GM12878 (cell line): ENCODE measurements at regions not wholly inside any gene's neighbourhood (a gene's known extent, or its start where the extent isn't known, plus 50 kb on each side); places are given as distances from the start of the nearest gene placed in this dataset.

Experiments used
- ATF2 ChIP-seq: IDR thresholded peaks from 2 replicates; pipeline ENCODE4 v1.6.1; 2012; ENCODE audit warnings: low read length, inconsistent platforms
- CTCF ChIP-seq, 3 experiments: IDR thresholded peaks in 2 of 3; conservative IDR thresholded peaks in 1 of 3; 2 replicates each; pipeline ENCODE4 v1.5.1; 2011; ENCODE audit warnings: low read depth in 3 of 3, low read length in 3 of 3, mild to moderate bottlenecking in 3 of 3, control low read depth in 2 of 3, moderate library complexity in 2 of 3, inconsistent platforms in 1 of 3, mixed read lengths in 1 of 3; ENCODE audit not compliant: control insufficient read depth in 2 of 3, insufficient read depth in 1 of 3; ENCODE audit errors: extremely low read depth in 1 of 3
- ESRRA ChIP-seq: IDR thresholded peaks from 2 replicates; pipeline ENCODE4 v1.6.1; 2012; ENCODE audit warnings: mild to moderate bottlenecking, low read length, improper control_type of control experiment
- ETV6 ChIP-seq, 2 experiments: fragments of 450-650 bp in 1 of 2; IDR thresholded peaks in 1 of 2; conservative IDR thresholded peaks in 1 of 2; 2 replicates each; pipeline ENCODE4 v1.6.1; 2014; ENCODE audit warnings: antibody characterized with exemption in 1 of 2, borderline replicate concordance in 1 of 2, low read depth in 1 of 2, mild to moderate bottlenecking in 1 of 2, moderate library complexity in 1 of 2
- FOS ChIP-seq: IDR thresholded peaks from 3 replicates; pipeline ENCODE4 v1.6.1; 2011; ENCODE audit warnings: borderline replicate concordance; ENCODE audit not compliant: insufficient read length; ENCODE audit errors: extremely low read depth
- FOXM1 ChIP-seq: IDR thresholded peaks from 2 replicates; pipeline ENCODE4 v1.6.1; 2012; ENCODE audit warnings: low read depth, mild to moderate bottlenecking, inconsistent platforms, low read length, moderate library complexity
- MEF2A ChIP-seq: IDR thresholded peaks from 2 replicates; pipeline ENCODE4 v1.6.1; 2011; ENCODE audit warnings: low read depth, mild to moderate bottlenecking, low read length, moderate library complexity; ENCODE audit not compliant: insufficient read depth
- NRF1 ChIP-seq: conservative IDR thresholded peaks from 2 replicates; pipeline ENCODE4 v1.6.1; 2011; ENCODE audit warnings: mild to moderate bottlenecking, low read depth, low read length, improper control_type of control experiment

- no peak for TF ChIP-seq CTCF (IDR thresholded peaks at IDR 0.05 in 2 of 3, conservative IDR thresholded peaks at IDR 0.05 in 1 of 3; ENCODE audit: control insufficient read depth in 2 of 3, extremely low read depth in 1 of 3, insufficient read depth in 1 of 3, low read depth in 3 of 3, low read length in 3 of 3)
- no peak for TF ChIP-seq ATF2
- no peak for TF ChIP-seq NRF1
- no peak for TF ChIP-seq FOS
- TF ChIP-seq MEF2A, result no peak
- no peak for TF ChIP-seq ETV6 (conservative IDR thresholded peaks at IDR 0.05 in 1 of 2, IDR thresholded peaks at IDR 0.05 in 1 of 2; ENCODE audit: borderline replicate concordance in 1 of 2, low read depth in 1 of 2)
- no peak for TF ChIP-seq ESRRA
- no peak for TF ChIP-seq FOXM1
These were observed 66.4 kb upstream of the DAB2 start for GRCh38 chr5:39491210-39491609.
